H1 (cell line): ENCODE measurements at regions not wholly inside any gene's neighbourhood (a gene's known extent, or its start where the extent isn't known, plus 50 kb on each side); places are given as distances from the start of the nearest gene placed in this dataset.

Experiments used
- CTCF ChIA-PET: fragments of 300-600 bp; sonication (Branson Sonifier 250); formaldehyde crosslinking; loops from one replicate; lab custom pipeline; 2021; ENCODE audit not compliant: partially characterized antibody; lab: Charles Lee
- POLR2A ChIA-PET: fragments of 300-600 bp; sonication (Branson Sonifier 250); formaldehyde crosslinking; loops from one replicate; lab custom pipeline; 2021; ENCODE audit warnings: inconsistent platforms; ENCODE audit not compliant: partially characterized antibody; lab: Charles Lee
- DNase-seq, 2 experiments: peaks; one replicate each; pipeline versions ENCODE4 v3.0.0 to v3.0.0-alpha.2; 2010 to 2022; ENCODE audit warnings: low spot score in 2 of 2, low read depth in 1 of 2, mixed read lengths in 1 of 2
- FAIRE-seq: peaks from 2 replicates; lab custom pipeline; 2011; peaks lifted over from hg19 to GRCh38; lab: Jason Lieb, UNC
- H2AFZ ChIP-seq: 2 replicates; pipeline ENCODE4 v1.8.1; 2012; ENCODE audit warnings: low read length, inconsistent platforms
- H2AK5ac ChIP-seq: 2 replicates; pipeline ENCODE4 v1.6.1; 2013; ENCODE audit warnings: low read depth, low read length
- H2BK120ac ChIP-seq: replicated peaks from 2 replicates; pipeline ENCODE3; 2013; ENCODE audit warnings: low read depth, low read length, inconsistent platforms
- H2BK12ac ChIP-seq: 2 replicates; pipeline ENCODE4 v1.6.1; 2013; ENCODE audit warnings: low read depth, low read length
- H2BK15ac ChIP-seq: 2 replicates; pipeline ENCODE4 v1.6.1; 2013; ENCODE audit warnings: low read length
- H2BK20ac ChIP-seq: 2 replicates; pipeline ENCODE4 v1.6.1; 2013; ENCODE audit warnings: low read length
- H2BK5ac ChIP-seq: 2 replicates; pipeline ENCODE4 v1.6.1; 2013; ENCODE audit warnings: low read depth, low read length
- H3K14ac ChIP-seq: 2 replicates; pipeline ENCODE4 v1.6.1; 2013; ENCODE audit warnings: inconsistent platforms; ENCODE audit not compliant: insufficient read length
- H3K18ac ChIP-seq: 2 replicates; pipeline ENCODE4 v1.6.1; 2013; ENCODE audit warnings: low read length; ENCODE audit errors: extremely low read depth
- H3K23ac ChIP-seq: 2 replicates; pipeline ENCODE4 v1.6.1; 2013; ENCODE audit warnings: inconsistent platforms; ENCODE audit not compliant: insufficient read length
- H3K23me2 ChIP-seq: 2 replicates; pipeline ENCODE4 v1.6.1; 2013; ENCODE audit warnings: low read depth, low read length
- H3K27ac ChIP-seq: 2 replicates; pipeline ENCODE4 v1.6.1; 2011; ENCODE audit warnings: low read depth, low read length, inconsistent platforms
- H3K27me3 ChIP-seq, 4 experiments: replicated peaks in 1 of 4; 1 replicate in 1 of 4; 2 replicates in 3 of 4; pipeline versions ENCODE4 v1.6.1 to v1.8.1; 2011 to 2013; ENCODE audit warnings: low read length in 3 of 4, mild to moderate bottlenecking in 3 of 4, inconsistent platforms in 2 of 4, mixed read lengths in 2 of 4, moderate library complexity in 1 of 4; ENCODE audit not compliant: control insufficient read depth in 3 of 4, insufficient read depth in 3 of 4; ENCODE audit errors: extremely low read depth in 1 of 4
- H3K36me3 ChIP-seq, 4 experiments: 2 replicates each; pipeline versions ENCODE4 v1.6.1 to v1.8.1; 2011 to 2013; ENCODE audit warnings: mild to moderate bottlenecking in 4 of 4, low read length in 3 of 4, moderate library complexity in 2 of 4, control low read depth in 1 of 4, inconsistent platforms in 1 of 4; ENCODE audit not compliant: insufficient read depth in 4 of 4, control insufficient read depth in 2 of 4
- H3K4ac ChIP-seq: replicated peaks from 2 replicates; pipeline ENCODE3; 2013; ENCODE audit warnings: low read length, low read depth, mixed read lengths, inconsistent platforms; ENCODE audit not compliant: insufficient read length
- H3K4me1 ChIP-seq, 4 experiments: replicated peaks in 1 of 4; 1 replicate in 1 of 4; 2 replicates in 3 of 4; pipeline versions ENCODE4 v1.6.1 to v1.8.1; 2011 to 2013; ENCODE audit warnings: low read length in 3 of 4, inconsistent platforms in 2 of 4, mixed read lengths in 1 of 4; ENCODE audit not compliant: insufficient read depth in 4 of 4, control insufficient read depth in 3 of 4
- H3K4me2 ChIP-seq, 2 experiments: 2 replicates each; pipeline versions ENCODE4 v1.6.1 to v1.8.1; 2011 to 2013; ENCODE audit warnings: low read depth in 2 of 2, low read length in 2 of 2, control low read depth in 1 of 2, inconsistent platforms in 1 of 2, mild to moderate bottlenecking in 1 of 2; ENCODE audit not compliant: insufficient read depth in 1 of 2
- H3K4me3 ChIP-seq, 4 experiments: fragments of 200-600, 300-600 bp in 1 of 4; sonication (generic), shearing (Covaris generic), sonication (Bioruptor Twin) in 1 of 4; 2 replicates each; pipeline versions ENCODE4 v1.5.1 to v1.8.1; 2011 to 2016; ENCODE audit warnings: low read length in 4 of 4, low read depth in 3 of 4, control low read depth in 2 of 4, inconsistent platforms in 2 of 4, mild to moderate bottlenecking in 2 of 4, mixed read lengths in 1 of 4, moderate library complexity in 1 of 4; ENCODE audit not compliant: insufficient read depth in 2 of 4; ENCODE audit errors: extremely low read depth in 1 of 4
- H3K56ac ChIP-seq: replicated peaks from 2 replicates; pipeline ENCODE3; 2013; ENCODE audit warnings: low read depth, mild to moderate bottlenecking, mixed read lengths, low read length, inconsistent platforms; ENCODE audit not compliant: insufficient read length
- H3K79me1 ChIP-seq: 2 replicates; pipeline ENCODE4 v1.6.1; 2013; ENCODE audit warnings: low read depth, low read length, control low read depth
- H3K79me2 ChIP-seq, 2 experiments: 2 replicates each; pipeline versions ENCODE4 v1.6.1 to v1.8.1; 2012 to 2013; ENCODE audit warnings: low read length in 2 of 2, mild to moderate bottlenecking in 2 of 2, inconsistent platforms in 1 of 2; ENCODE audit not compliant: insufficient read depth in 2 of 2, control insufficient read depth in 1 of 2
- H3K9ac ChIP-seq, 4 experiments: replicated peaks in 1 of 4; 1 replicate in 1 of 4; 2 replicates in 3 of 4; pipeline versions ENCODE4 v1.6.1 to v1.8.1; 2011 to 2013; ENCODE audit warnings: low read depth in 3 of 4, low read length in 3 of 4, control low read depth in 2 of 4, mild to moderate bottlenecking in 2 of 4, moderate library complexity in 2 of 4, inconsistent platforms in 1 of 4; ENCODE audit errors: extremely low read depth in 1 of 4
- H3K9me3 ChIP-seq, 2 experiments: 2 replicates each; pipeline versions ENCODE4 v1.6.1 to v1.8.1; 2012 to 2013; ENCODE audit warnings: mild to moderate bottlenecking in 2 of 2, moderate library complexity in 2 of 2, control low read depth in 1 of 2, inconsistent platforms in 1 of 2, low read depth in 1 of 2, low read length in 1 of 2, mixed read lengths in 1 of 2; ENCODE audit not compliant: insufficient read depth in 2 of 2
- H4K20me1 ChIP-seq, 2 experiments: replicated peaks in 1 of 2; 2 replicates each; pipeline versions ENCODE3 to v1.8.1; 2011 to 2013; ENCODE audit warnings: inconsistent platforms in 2 of 2, low read length in 2 of 2, mild to moderate bottlenecking in 1 of 2; ENCODE audit not compliant: insufficient read depth in 2 of 2, control insufficient read depth in 1 of 2
- H4K5ac ChIP-seq: 2 replicates; pipeline ENCODE4 v1.6.1; 2013; ENCODE audit warnings: low read length, low read depth, mixed read lengths, inconsistent platforms; ENCODE audit not compliant: insufficient read length
- H4K8ac ChIP-seq: 2 replicates; pipeline ENCODE4 v1.8.0; 2013; ENCODE audit warnings: mild to moderate bottlenecking, moderate library complexity, low read length, inconsistent platforms; ENCODE audit not compliant: insufficient read depth; ENCODE audit errors: extremely low read depth
- H4K91ac ChIP-seq: replicated peaks from 2 replicates; pipeline ENCODE3; 2013; ENCODE audit warnings: low read length, mixed read lengths, inconsistent platforms; ENCODE audit not compliant: insufficient read length
- ASH2L ChIP-seq: fragments of 200-600, 300-600 bp; sonication (generic); IDR thresholded peaks from one replicate; pipeline ENCODE4 v1.7.1; 2017; ENCODE audit warnings: low read length
- EZH2 ChIP-seq: fragments of 200-600 bp; sonication (generic); IDR thresholded peaks from 2 replicates; pipeline ENCODE4 v1.7.1; 2012; ENCODE audit warnings: low read depth, mild to moderate bottlenecking, moderate library complexity, low read length, inconsistent platforms; ENCODE audit not compliant: severe bottlenecking
- FOSL1 ChIP-seq: IDR thresholded peaks from 2 replicates; pipeline ENCODE4 v1.6.1; 2011; ENCODE audit warnings: mild to moderate bottlenecking, low read depth, low read length, moderate library complexity; ENCODE audit not compliant: insufficient read depth
- GTF2F1 ChIP-seq: IDR thresholded peaks from 2 replicates; pipeline ENCODE4 v1.6.1; 2012; ENCODE audit warnings: low read depth, low read length, improper control_type of control experiment, borderline replicate concordance
- JUND ChIP-seq: IDR thresholded peaks from 2 replicates; pipeline ENCODE4 v1.6.1; 2011; ENCODE audit warnings: mild to moderate bottlenecking, improper control_type of control experiment, low read length
- RAD21 ChIP-seq, 2 experiments: IDR thresholded peaks in 1 of 2; conservative IDR thresholded peaks in 1 of 2; 2 replicates each; pipeline ENCODE4 v1.6.1; 2011; ENCODE audit warnings: low read depth in 2 of 2, low read length in 2 of 2, improper control_type of control experiment in 1 of 2, inconsistent platforms in 1 of 2, mild to moderate bottlenecking in 1 of 2, moderate library complexity in 1 of 2
- RNF2 ChIP-seq: fragments of 200-900, 300-1000 bp; sonication (generic); IDR thresholded peaks from 2 replicates; pipeline ENCODE4 v1.7.1; 2016; ENCODE audit warnings: borderline replicate concordance, low read depth, mild to moderate bottlenecking, antibody characterized with exemption, low read length; ENCODE audit not compliant: poor library complexity, severe bottlenecking; ENCODE audit errors: missing control alignments
- SIRT6 ChIP-seq: IDR thresholded peaks from one replicate; pipeline ENCODE4 v1.7.1; 2012; ENCODE audit warnings: low read length, inconsistent platforms
- WGBS, 2 experiments: shearing (Covaris generic) in 1 of 2; methylation state at CpG; one replicate each; pipeline versions ENCODE4 v1.1.6 to v1.1.7; 2013 to 2015; ENCODE audit warnings: low lambda C conversion rate in 2 of 2, mixed read lengths in 2 of 2, inconsistent platforms in 1 of 2, low coverage in 1 of 2, missing lambda C conversion rate in 1 of 2; ENCODE audit not compliant: insufficient replicate concordance in 2 of 2, insufficient coverage in 1 of 2, insufficient read length in 1 of 2; ENCODE audit errors: extremely low coverage in 1 of 2, missing lambda C conversion rate in 1 of 2; 5-methylcytosine and 5-hydroxymethylcytosine counted together

- no peak overlapping the region for H2BK15ac ChIP-seq
- H3K79me2 ChIP-seq, result no peaks in the 10 kb centered on the region
- H3K9me3 ChIP-seq, result peaks cover 0 to 6% of the 10 kb centered on the region in 2 experiments; a peak in 1 of 4 replicates
- H2BK120ac ChIP-seq, result no peak overlapping the region
- H3K4ac ChIP-seq, result no peak overlapping the region
- no peak overlapping the region for H3K18ac ChIP-seq
- no peak overlapping the region for H4K5ac ChIP-seq
- ChIA-PET POLR2A (no interaction called here), CTCF (no interaction called here)
- no peaks in the 10 kb centered on the region for H3K36me3 ChIP-seq
- H3K27ac ChIP-seq, result no peak overlapping the region
- no peak overlapping the region for H2BK12ac ChIP-seq
- no peaks in the 10 kb centered on the region for H4K20me1 ChIP-seq
- no peak overlapping the region for H3K14ac ChIP-seq
- no peak overlapping the region for H3K23ac ChIP-seq
- no peak overlapping the region for H2AK5ac ChIP-seq
- no peak overlapping the region for H2AFZ ChIP-seq
- 89% methylated on average over 12 of the region's 12 CpGs; no CpG with 5 or more reads in 1 of the 2 experiments for WGBS, 2 experiments
- no peak overlapping the region for H3K9ac ChIP-seq
- no peaks in the 10 kb centered on the region for H3K79me1 ChIP-seq
- H4K8ac ChIP-seq, result no peak overlapping the region
- no peaks in the 10 kb centered on the region for H3K27me3 ChIP-seq
- H3K23me2 ChIP-seq, result no peaks in the 10 kb centered on the region
- H3K4me3 ChIP-seq, result no peak overlapping the region
- H3K4me1 ChIP-seq, result no peaks in the 10 kb centered on the region; a peak in 1 of 7 replicates
- no peak overlapping the region for H2BK5ac ChIP-seq
- no peak overlapping the region for H4K91ac ChIP-seq
- no peak for DNase-seq
- no peak overlapping the region for H3K4me2 ChIP-seq
- no peak overlapping the region for H2BK20ac ChIP-seq
- no peak overlapping the region for H3K56ac ChIP-seq
- TF ChIP-seq EZH2 (no peak), FOSL1 (no peak), GTF2F1 (no peak), RNF2 (no peak), ASH2L (no peak), JUND (no peak), RAD21 (IDR thresholded peaks at IDR 0.05 in 1 of 2, conservative IDR thresholded peaks at IDR 0.05 in 1 of 2; ENCODE audit: low read depth in 2 of 2, low read length in 2 of 2) (no peak), SIRT6 (no peak)
- no peak for FAIRE-seq
These were observed 177.6 kb upstream of the HDAC4 start for GRCh38 chr2:239578381-239578780.
